BLaER1 treated with 17β-estradiol and CSF1 and Interleukin-3, amounts not matched to agents 10 nM and 100 nM (cell line): ENCODE measurements at regions not wholly inside any gene's neighbourhood (a gene's known extent, or its start where the extent isn't known, plus 50 kb on each side); places are given as distances from the start of the nearest gene placed in this dataset.

ENCODE experiments used
- H3K27ac ChIP-seq, 11 experiments: shearing (Covaris generic); formaldehyde crosslinking; 2 replicates each; pipeline ENCODE4 v1.8.1; 2022
- H3K27me3 ChIP-seq, 11 experiments: shearing (Covaris generic); formaldehyde crosslinking; 2 replicates each; pipeline ENCODE4 v1.8.1; 2022
- H3K36me3 ChIP-seq, 11 experiments: shearing (Covaris generic); formaldehyde crosslinking; 2 replicates each; pipeline ENCODE4 v1.8.1; 2022
- H3K4me1 ChIP-seq, 10 experiments: shearing (Covaris generic); formaldehyde crosslinking; 2 replicates each; pipeline ENCODE4 v1.8.1; 2022
- H3K4me2 ChIP-seq, 11 experiments: shearing (Covaris generic); formaldehyde crosslinking; 2 replicates each; pipeline ENCODE4 v1.8.1; 2022
- H3K4me3 ChIP-seq, 10 experiments: shearing (Covaris generic); formaldehyde crosslinking; 2 replicates each; pipeline ENCODE4 v1.8.1; 2022
- H3K9ac ChIP-seq, 11 experiments: shearing (Covaris generic); formaldehyde crosslinking; 2 replicates each; pipeline ENCODE4 v1.8.1; 2022
- H3K9me3 ChIP-seq, 11 experiments: shearing (Covaris generic); formaldehyde crosslinking; replicated peaks in 1 of 11; 2 replicates each; pipeline ENCODE4 v1.8.1; 2022
- H4K20me1 ChIP-seq, 11 experiments: shearing (Covaris generic); formaldehyde crosslinking; 2 replicates each; pipeline ENCODE4 v1.8.1; 2022
- Cebpa-rat ChIP-seq, 11 experiments: shearing (Covaris generic); IDR thresholded peaks; 2 replicates each; pipeline ENCODE4 v1.8.1; 2022

DNA sequence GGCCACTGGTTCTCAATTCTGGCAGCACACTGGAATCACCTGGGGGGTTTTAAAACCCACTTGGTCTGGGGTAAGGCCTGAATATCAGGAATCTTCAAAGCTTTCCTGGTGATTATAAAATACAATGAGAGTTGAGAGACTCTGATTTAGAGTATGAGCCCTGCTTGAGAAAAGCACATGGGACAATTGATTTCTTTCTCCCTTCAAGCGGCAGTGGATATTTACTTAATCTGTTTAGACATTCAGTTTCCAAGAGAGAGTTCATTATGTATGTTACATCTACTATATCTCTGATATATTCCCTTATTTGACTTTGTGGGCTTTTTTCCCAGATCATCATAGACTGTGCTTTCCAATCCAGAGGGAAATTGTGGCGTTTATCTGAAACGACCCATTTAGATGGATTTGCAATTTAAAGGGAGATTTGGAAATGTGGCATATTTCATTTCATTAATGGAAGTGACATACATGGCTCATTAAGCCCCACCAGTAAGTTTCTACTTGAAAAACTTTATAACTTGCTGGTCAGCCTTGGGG lies 171.2 kb upstream of the PFN2 start:
- H3K27ac ChIP-seq = no peak overlapping the region
- no peaks in the 10 kb centered on the region for H3K36me3 ChIP-seq
- no peak overlapping the region for H3K9ac ChIP-seq
- H3K4me3 ChIP-seq = no peak overlapping the region
- no peaks in the 10 kb centered on the region for H3K27me3 ChIP-seq
- no peak for TF ChIP-seq Cebpa-rat (IDR thresholded peaks at IDR 0.05)
- no peaks in the 10 kb centered on the region for H4K20me1 ChIP-seq
- no peak overlapping the region for H3K4me2 ChIP-seq
- H3K9me3 ChIP-seq = no peaks in the 10 kb centered on the region
- peaks cover 0 to 16% (median under 1%) of the 10 kb centered on the region in 10 experiments; a peak in 10 of 20 replicates for H3K4me1 ChIP-seq

DNA sequence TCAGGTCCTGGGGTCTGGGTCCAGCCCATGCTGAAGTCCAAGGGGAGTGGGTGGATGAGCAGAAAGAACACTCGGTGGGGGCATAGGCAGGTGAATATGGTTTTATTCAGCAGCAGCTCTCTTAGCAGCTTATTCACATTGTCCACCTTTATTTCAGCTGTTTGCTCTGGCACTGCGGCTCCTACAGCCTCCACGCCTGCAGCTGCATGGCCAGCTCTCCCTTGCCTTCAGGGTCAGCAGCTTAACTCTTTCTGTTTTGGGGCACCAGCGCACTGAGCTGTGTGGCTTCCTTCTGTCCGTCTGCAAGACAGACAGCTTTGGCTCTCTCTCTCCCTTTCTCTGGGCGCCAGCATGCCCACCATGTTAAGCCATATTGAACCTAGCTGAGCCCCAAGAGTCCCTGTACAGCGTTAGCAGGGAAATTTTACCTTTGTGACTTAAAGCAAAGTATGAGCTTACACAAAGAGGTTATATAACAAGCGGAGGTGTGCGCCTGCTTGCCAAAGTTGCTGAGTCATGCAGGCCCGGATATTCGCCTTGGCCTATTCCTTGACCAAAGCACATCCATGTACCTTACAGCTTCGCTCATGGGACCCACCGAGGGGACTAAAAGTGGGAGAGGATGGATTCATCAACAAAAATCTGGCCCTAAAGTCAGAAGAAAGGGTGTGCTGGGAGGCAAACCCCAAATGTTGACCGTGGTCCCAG lies 170.1 kb upstream of the PFN2 start:
- no peaks in the 10 kb centered on the region for H3K36me3 ChIP-seq
- H3K27ac ChIP-seq = peak overlapping the region in 1 of 11 experiments; percentile 31; a peak in 1 of 22 replicates
- H3K4me2 ChIP-seq = no peak overlapping the region
- no peak overlapping the region for H3K9ac ChIP-seq
- peaks cover 0 to 14% (median 0%) of the 10 kb centered on the region in 10 experiments; a peak in 6 of 20 replicates for H3K4me1 ChIP-seq
- TF ChIP-seq Cebpa-rat (IDR thresholded peaks at IDR 0.05) = no peak
- no peak overlapping the region for H3K4me3 ChIP-seq
- H3K27me3 ChIP-seq = no peaks in the 10 kb centered on the region
- H4K20me1 ChIP-seq = no peaks in the 10 kb centered on the region
- no peaks in the 10 kb centered on the region for H3K9me3 ChIP-seq

DNA sequence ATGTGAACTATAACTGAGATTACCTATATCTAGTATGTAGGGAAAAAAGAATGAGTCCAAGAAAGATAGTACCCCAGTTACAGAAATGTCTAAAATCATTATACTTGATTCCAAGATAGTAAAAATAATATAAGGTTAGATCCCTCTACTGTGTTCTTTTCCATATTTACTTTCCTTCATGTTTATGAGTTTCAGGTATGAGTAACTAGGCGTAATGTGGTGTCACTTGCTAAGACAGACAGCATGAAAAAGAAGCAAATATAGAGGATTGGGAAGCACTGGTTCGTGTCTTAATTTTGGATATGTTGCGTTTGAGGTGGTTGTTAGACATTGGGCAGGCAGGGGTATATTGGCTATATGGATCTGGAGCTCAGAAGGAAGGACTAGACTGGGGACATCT lies 168.1 kb upstream of the PFN2 start:
- Histone ChIP-seq H3K4me1 (peaks cover 0 to 5% (median 0%) of the 10 kb centered on the region in 10 experiments; a peak in 3 of 20 replicates), H3K4me2 (no peak overlapping the region), H3K36me3 (no peaks in the 10 kb centered on the region), H4K20me1 (no peaks in the 10 kb centered on the region), H3K9me3 (no peaks in the 10 kb centered on the region; a peak in 1 of 22 replicates), H3K27ac (no peak overlapping the region), H3K4me3 (no peak overlapping the region), H3K27me3 (no peaks in the 10 kb centered on the region), H3K9ac (no peak overlapping the region)
- no peak for TF ChIP-seq Cebpa-rat (IDR thresholded peaks at IDR 0.05)

DNA sequence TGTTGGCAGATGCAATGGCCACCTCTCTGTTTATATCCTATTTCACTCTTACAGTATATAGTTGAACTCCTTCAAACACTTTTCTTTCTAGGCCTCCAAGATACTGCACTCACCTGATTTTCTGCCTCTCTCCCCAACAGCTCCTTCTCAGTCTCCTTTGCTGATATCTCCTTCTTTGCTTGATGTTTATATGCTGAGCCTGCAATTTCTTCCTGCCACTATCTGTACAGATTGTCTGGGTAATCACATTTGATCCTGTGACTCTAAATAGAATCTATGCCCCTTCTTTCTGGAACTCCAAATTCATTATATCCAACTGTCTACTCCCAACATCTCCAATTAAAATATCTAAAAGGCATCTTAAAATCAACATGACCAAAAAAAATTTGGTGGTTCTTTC lies 165.5 kb upstream of the PFN2 start:
- H3K9me3 ChIP-seq = no peaks in the 10 kb centered on the region; a peak in 1 of 22 replicates
- H3K9ac ChIP-seq = no peak overlapping the region
- H3K4me1 ChIP-seq = no peaks in the 10 kb centered on the region
- H3K4me3 ChIP-seq = no peak overlapping the region
- no peak overlapping the region for H3K27ac ChIP-seq
- no peak overlapping the region for H3K4me2 ChIP-seq
- no peaks in the 10 kb centered on the region for H3K36me3 ChIP-seq
- no peaks in the 10 kb centered on the region for H4K20me1 ChIP-seq
- TF ChIP-seq Cebpa-rat (IDR thresholded peaks at IDR 0.05) = no peak
- no peaks in the 10 kb centered on the region for H3K27me3 ChIP-seq

DNA sequence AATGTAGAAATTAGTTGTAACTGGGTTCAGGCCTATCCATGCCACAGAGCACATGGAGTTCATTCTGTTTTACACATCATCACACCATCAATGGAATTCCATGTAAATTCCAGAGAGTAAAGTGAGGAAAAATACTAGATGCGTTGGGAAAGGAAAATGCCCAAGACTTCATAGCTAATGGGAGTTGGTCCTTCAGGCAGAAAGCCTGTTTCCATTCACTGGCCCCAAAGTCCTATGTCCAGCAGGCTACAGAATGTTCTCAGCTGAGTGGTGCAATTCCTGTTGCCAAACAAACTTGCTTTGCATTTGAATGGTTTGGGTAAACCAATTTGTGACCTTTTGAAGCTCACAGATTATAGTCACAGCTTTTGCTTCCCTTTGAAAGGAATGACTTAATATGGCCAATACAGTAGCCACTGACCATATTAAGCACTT lies 164.6 kb upstream of the PFN2 start:
- no peaks in the 10 kb centered on the region for H3K27me3 ChIP-seq
- no peaks in the 10 kb centered on the region for H4K20me1 ChIP-seq
- no peaks in the 10 kb centered on the region for H3K36me3 ChIP-seq
- no peak overlapping the region for H3K4me2 ChIP-seq
- H3K4me3 ChIP-seq = no peak overlapping the region
- H3K27ac ChIP-seq = no peak overlapping the region
- H3K4me1 ChIP-seq = no peaks in the 10 kb centered on the region
- H3K9ac ChIP-seq = no peak overlapping the region
- no peak for TF ChIP-seq Cebpa-rat (IDR thresholded peaks at IDR 0.05)
- H3K9me3 ChIP-seq = no peaks in the 10 kb centered on the region; a peak in 1 of 22 replicates

DNA sequence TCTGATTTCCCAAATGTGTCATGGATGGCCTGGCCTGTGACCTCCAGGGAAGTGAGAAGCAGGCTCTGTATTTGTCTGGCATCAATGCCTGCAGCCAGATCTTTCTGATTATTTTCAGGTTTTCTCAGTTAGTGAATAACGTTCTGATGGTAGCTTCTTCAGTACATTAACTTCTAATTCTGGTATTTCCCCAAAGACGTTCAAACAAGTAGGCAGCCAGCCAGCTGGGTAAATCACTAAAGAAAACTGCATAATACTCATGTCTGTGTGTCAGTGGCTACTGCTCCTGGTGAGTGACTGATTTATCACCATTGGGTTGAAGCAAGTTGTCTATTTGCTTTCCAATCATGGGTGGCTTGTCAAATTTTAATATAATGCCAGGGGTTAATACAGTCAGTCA lies 162.6 kb upstream of the PFN2 start:
- no peak for TF ChIP-seq Cebpa-rat (IDR thresholded peaks at IDR 0.05)
- no peaks in the 10 kb centered on the region; a peak in 1 of 22 replicates for H3K9me3 ChIP-seq
- H3K4me1 ChIP-seq = no peaks in the 10 kb centered on the region
- no peak overlapping the region for H3K9ac ChIP-seq
- H3K36me3 ChIP-seq = no peaks in the 10 kb centered on the region
- H3K4me2 ChIP-seq = no peak overlapping the region
- H4K20me1 ChIP-seq = no peaks in the 10 kb centered on the region
- H3K27ac ChIP-seq = no peak overlapping the region
- H3K27me3 ChIP-seq = no peaks in the 10 kb centered on the region
- H3K4me3 ChIP-seq = no peak overlapping the region

DNA sequence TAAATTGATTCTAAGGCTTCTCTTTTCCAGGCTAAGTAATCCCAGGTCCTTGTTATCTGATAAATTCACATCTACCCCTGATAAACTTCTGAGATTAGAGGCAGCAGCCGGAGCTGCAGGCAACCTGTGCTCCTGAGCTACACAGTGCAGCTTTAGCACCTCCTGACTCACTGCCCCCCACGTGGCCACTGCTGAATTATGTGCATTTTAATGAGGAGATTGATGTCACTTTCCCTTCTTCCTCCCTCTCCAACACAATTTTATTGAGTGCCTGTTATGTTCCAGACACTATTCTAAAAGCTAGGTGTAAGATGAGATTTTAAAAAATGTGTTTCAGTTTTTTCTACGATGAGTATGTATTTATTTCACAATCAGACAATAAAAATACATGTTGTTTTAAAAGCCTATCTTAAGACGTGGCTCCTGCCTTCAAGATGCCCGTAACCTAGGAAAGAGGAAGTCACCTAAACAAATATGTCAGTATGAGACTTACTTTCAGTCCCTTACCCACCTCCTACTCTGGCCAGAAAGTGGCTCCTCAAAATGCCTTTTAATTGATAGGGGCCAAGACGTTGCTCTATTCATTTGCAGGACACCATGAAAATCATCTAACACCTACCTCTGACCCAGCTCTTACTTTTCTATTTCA lies 161.5 kb upstream of the PFN2 start:
- no peaks in the 10 kb centered on the region for H3K27me3 ChIP-seq
- no peaks in the 10 kb centered on the region; a peak in 1 of 22 replicates for H3K9me3 ChIP-seq
- no peaks in the 10 kb centered on the region for H4K20me1 ChIP-seq
- no peak overlapping the region for H3K4me2 ChIP-seq
- no peaks in the 10 kb centered on the region for H3K36me3 ChIP-seq
- no peak for TF ChIP-seq Cebpa-rat (IDR thresholded peaks at IDR 0.05)
- H3K9ac ChIP-seq = no peak overlapping the region
- H3K4me1 ChIP-seq = no peaks in the 10 kb centered on the region
- H3K27ac ChIP-seq = no peak overlapping the region
- no peak overlapping the region for H3K4me3 ChIP-seq

DNA sequence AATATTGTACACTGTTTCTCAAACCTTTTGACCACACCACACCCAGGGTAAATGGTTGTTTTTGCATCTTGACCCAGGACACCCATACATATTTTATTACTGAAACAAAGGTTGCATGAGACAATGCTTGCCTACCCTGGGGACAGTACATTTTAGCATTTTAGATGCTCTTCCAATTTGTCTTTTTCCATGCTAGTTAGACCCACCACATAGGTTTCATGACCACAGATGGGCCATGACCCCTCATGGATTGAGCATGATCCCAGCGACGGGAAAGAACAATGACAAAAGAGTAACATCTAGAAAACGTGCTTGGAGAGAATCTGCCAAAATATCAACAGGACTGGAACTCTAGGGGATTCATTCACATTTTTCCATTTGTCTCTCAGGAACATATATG lies 161.0 kb upstream of the PFN2 start:
- Histone ChIP-seq H3K27me3 (no peaks in the 10 kb centered on the region), H3K4me3 (no peak overlapping the region), H3K9ac (no peak overlapping the region), H3K4me1 (no peaks in the 10 kb centered on the region), H3K4me2 (no peak overlapping the region), H3K27ac (no peak overlapping the region), H3K36me3 (no peaks in the 10 kb centered on the region), H3K9me3 (no peaks in the 10 kb centered on the region; a peak in 1 of 22 replicates), H4K20me1 (no peaks in the 10 kb centered on the region)
- no peak for TF ChIP-seq Cebpa-rat (IDR thresholded peaks at IDR 0.05)

DNA sequence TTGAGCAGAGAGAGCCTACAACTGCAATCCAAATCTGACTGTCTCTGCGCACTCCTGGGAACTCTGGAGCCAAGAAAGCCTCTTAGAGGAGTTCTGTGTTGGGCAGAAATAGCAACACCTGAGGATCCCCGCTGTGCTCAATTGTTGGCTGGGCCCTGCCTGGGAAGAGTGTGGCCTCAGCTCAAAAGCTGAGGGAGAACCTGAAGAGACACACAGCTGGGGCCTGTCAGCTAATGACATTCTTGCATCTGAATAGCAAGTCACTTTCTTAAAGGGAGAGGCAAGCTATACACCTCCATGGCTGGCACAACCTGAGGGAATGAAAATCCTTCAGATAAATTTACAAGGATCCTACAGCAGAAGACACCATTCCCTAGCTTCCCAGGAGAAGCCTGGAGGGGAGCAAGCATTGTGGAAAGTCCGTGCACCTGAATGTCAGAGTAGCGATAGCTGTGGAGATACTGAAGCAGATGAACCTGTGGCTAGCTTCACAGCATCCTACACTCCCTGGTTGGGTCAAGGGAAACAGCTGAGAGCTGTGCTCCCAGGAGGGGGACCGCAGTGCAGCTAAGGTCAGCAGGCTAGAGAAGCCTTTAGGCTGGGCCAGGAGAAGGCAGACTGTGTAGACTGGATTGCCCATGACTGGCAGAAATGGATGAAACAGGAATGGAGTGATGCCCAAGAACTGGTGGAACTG lies 159.9 kb upstream of the PFN2 start:
- Histone ChIP-seq H3K4me1 (no peaks in the 10 kb centered on the region), H4K20me1 (no peaks in the 10 kb centered on the region), H3K9me3 (no peaks in the 10 kb centered on the region; a peak in 1 of 22 replicates), H3K36me3 (no peaks in the 10 kb centered on the region), H3K27me3 (no peaks in the 10 kb centered on the region), H3K4me2 (no peak overlapping the region), H3K4me3 (no peak overlapping the region), H3K9ac (no peak overlapping the region), H3K27ac (no peak overlapping the region)
- no peak for TF ChIP-seq Cebpa-rat (IDR thresholded peaks at IDR 0.05)
